ENCODE measurements at regions not wholly inside any gene's neighbourhood (a gene's known extent, or its start where the extent isn't known, plus 50 kb on each side); places are given as distances from the start of the nearest gene placed in this dataset.
"Not testable (repeated sequence)": the region's sequence is repeated elsewhere in the genome, so short reads cannot be mapped to it uniquely, and the experiment has no call there.

DNA sequence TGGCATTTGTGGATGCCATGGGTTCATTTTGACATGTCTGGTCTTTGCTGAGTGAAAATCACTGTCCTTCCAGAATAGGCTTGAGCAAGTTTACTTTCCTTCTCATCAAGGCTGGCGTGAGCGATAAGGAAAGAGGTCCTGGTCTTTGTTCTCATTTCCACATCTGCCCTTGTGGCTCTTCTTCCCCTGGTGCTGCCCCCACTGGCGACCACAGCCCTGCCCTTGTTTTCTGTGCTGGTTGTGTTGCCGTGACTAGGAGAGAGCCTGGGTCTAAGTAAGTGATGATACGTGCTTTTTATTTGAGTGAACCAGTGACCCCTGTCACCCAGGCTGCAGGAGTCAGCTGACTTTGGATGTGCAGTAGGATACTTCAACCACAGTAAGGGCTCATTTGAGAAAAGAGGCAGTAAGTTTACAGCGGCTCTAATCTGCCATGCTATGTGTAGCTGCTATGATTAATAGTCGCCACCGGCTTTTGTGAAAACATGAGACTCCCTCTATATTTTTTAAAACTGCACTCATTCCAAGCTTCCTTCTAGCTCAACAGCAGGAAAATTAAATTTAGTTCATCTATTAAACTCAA is 441.7 kb downstream of the RNF144A start:
- FAIRE-seq = no peak
- no peak for DNase-seq (ENCODE audit: insufficient read length, low spot score)

DNA sequence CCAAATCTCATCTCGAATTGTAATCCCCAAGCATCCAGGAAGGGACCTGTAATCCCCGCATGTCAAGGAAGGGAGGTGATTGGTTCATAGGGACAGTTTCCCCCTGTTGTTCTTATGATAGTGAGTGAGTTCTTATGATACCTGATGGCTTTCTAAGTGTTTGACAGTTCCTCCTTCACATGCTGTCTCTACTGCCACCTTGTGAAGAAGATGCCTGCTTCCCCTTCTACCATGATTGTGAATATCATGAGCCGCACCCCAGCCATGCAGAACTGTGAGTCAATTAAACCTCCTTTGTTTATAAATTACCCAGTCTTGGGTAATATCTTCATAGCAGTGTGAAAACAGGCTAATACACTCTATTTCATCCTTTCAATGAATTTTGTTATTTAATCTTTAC is 446.7 kb downstream of the RNF144A start:
- no peak for FAIRE-seq
- no peak for DNase-seq (ENCODE audit: insufficient read length, low spot score)

DNA sequence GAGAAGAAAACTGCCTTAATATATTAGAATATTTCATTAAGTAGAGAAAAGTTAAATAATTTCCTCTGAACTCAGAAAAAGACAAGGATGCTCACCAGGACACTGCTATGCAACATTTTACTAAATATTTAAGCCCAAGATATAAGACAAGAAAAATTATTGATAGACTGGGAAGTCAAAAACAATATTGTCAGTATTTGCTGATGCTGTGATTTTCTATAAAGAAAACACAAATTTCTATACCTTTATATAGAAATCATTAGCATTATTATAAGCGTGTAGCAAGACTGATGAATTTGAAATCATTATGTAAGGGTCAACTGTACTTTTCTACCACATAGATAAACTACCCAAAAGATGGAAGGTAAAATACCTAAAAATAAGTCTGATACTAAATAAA is 451.0 kb downstream of the RNF144A start:
- FAIRE-seq (no peak), DNase-seq (ENCODE audit: insufficient read length, low spot score) (no peak)

DNA sequence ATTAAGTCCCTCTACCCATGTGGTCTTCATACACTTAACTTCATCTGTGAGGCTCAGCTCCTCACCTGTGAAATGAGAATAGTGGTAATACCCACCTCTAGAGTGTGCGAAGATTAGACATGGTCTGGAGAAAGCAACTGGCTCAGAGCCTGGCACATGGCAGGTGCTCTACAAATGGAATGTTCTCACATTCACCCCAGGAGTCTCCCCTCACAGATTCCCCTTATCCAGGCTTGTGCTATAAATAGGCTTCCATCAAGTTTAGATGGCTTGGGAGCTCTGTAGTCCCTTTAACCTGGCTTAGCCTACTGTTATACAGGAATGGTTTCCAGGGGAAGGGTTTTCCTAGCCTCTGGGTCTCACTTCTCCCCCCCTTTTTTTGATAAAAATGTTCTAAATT is 455.9 kb downstream of the RNF144A start:
- DNase-seq (ENCODE audit: insufficient read length, low spot score) (no peak), FAIRE-seq (no peak)

DNA sequence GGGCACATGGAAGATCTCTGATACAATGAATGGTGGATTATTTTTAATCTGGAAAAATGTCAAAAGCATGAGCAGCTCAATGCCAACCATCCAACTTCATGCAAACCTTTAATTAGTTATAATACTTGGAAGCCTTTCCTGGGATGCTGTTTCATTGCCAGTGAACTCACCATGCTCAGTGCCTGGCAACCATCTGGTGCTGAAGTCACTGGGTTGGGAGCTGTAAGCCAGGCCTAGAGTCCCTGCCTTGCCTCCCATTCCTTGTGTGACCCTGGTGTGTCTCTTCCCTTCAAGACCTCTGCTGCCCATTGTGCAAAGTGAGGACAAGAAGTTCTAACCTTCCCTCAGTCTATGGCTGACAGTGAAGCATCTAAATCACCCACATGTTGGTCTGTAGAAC is 458.7 kb downstream of the RNF144A start:
- DNase-seq (ENCODE audit: insufficient read length, low spot score) (no peak), FAIRE-seq (no peak)

DNA sequence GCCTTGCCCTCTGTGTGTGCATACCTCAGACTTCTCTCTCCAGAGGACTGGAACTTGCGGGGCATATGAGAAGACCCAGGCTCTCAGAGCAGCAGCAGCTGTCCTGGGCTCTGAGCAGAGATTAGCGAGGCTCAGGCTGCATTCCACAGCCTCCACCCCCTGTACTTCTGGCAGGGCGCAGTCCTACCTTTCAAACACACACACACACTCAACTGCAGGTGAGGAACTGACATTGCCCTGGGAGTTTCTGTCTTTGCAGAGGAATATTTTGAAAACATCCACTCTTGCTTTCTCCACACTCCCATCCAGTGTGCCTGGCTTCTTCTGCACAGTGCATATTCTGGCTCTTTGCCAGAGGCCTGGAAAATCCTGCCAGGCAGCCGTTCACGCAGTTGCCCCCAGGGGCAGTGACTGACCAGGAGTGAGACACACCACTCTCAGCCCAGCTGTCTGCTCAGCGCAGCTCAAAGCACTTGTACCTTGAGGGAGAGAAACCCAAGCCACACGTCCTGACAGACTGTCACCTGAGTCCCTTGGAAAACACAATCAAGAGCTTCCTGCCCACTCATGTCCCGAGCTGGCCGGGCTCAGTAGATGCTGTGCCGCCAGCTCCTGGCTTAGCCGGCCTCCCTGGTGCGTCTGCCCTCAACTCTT is 460.8 kb downstream of the RNF144A start:
- DNase-seq (ENCODE audit: insufficient read length, low spot score) (no peak), FAIRE-seq (no peak)

DNA sequence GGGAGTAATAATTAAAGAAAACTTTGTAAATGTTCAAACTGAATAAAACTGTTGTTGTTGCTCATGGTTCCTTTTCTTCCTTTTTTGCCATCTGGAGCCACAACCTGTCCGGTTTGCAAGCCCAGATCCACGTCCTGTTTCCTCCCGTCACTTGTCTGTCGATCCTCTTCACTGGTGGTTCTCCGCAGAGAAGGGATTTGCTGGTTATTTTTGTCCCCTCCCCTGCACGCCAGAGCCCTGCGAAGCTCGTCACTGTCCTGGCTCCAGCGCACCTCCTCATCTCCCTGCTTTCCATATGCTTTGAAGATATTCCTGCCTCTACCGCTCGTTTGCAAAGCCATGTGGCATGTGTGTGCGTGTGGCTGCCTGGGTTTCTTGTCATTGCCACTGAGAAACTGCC is 461.4 kb downstream of the RNF144A start:
- no peak for FAIRE-seq
- no peak for DNase-seq (ENCODE audit: insufficient read length, low spot score)

DNA sequence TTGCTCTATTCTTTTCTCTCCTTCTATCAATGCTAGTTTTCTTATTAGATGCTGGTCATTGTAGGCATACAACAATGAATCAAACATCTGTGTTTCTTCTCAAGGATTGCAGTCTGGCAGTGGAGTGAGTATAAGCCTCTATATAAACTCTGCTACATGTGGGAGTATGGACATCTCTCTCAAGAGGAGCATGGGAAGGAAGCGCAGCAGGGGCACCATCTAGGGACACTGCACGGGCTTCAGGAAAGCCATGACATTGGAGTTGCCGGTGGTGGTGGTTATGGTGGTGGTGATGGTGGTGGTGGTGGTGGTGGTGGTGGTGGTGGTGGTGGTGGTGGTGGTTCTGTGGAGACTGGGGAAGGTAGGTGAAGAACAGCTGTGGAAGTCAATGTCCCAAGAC is 462.6 kb downstream of the RNF144A start:
- DNase-seq (ENCODE audit: insufficient read length, low spot score) (no peak), FAIRE-seq (no peak)

DNA sequence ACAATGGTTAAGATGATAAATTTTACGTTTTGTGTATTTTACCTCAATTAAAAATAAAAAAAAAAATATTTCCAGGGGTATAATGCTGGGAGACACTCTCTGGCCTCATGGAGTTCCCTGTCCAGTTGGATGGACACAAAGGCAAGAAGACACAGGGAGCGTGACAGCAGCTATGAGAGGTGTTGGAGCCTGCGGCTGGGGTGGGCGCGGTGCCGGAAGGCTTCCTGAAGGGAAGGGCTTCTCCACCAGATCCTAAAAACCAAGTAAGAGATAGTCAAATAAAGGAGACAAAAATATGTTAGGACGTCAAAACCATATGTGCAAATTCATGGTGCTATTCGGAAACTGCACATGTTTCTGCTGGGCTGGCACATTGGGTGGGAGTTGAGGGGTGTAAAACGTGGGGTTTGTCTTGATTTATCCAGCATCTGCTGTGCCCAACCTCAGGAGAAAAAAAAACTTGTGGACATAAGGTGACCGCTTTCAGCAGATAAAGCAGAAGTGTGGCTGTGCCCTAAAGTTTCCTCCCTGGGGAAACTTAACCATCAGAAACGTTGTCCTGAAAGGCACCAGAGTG is 467.6 kb downstream of the RNF144A start:
- DNase-seq (ENCODE audit: insufficient read length, low spot score) (no peak), FAIRE-seq (no peak)

DNA sequence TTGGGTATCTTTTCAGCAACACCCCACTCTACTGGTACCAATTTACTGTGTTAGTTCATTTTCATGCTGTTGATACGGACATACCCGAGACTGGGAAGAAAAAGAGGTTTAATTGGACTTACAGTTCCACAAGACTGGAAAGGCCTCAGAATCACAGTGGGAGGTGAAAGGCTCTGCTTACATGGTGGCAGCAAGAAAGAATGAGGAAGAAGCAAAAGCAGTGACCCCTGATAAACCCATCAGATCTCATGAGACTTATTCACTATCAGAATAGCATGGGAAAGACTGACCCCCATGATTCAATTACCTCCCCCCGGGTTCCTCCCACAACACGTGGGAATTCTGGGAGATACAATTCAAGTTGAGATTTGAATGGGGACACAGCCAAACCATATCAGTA is 473.1 kb downstream of the RNF144A start:
- DNase-seq (ENCODE audit: insufficient read length, low spot score); FAIRE-seq: not testable (repeated sequence)

DNA sequence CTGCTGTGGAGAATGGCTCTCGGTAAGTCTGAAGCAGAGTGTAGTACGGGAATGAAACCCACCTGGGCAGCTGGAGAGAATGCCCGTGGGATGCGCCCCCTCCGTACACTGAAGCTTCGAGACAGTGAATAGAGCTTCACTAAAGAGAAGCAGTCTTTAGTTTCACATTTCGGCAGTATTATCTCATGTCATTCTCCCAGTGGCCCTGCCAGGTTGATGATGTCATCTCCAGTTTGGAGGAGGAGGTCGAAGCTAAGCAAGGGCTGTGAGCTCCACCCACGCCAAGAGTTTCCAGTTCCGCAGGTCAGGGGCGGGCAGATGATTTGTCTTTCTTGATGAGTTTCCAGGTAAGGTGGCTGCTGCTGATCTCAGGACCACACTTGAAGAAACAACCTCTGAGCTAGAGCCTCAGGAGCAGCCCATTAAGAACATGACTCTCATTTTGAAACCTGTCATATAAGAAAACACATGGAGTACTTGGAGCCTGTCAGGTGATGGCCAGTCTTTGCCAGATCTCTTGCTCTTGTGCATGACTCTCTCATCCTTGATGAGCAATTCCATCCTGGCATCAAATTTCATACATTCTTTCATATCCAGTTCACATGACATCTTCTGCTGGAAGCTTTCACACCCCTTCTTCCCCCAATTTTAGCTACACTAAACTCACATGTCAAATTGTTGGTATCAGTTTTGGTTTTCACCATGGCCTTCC is 475.0 kb downstream of the RNF144A start:
- FAIRE-seq = no peak
- no peak for DNase-seq (ENCODE audit: insufficient read length, low spot score)

DNA sequence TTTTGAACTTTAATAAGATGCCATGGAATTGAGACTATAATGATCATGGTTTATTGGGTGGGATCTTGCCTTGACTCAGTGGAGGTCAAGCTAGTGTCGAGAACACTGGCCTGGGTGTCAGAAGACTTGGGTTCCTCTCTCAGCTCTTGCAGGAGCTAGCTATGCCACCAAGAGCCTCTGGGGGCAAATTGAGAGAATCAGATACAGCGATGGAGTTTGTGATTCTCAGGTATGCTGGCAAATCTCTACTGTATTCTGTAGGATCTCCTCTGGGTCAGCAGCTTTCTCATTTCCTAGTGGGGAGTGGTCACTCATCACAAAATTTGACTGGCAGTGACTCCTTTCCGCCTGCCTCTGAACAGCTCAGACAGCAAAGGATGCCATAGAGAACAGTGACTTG is 477.0 kb downstream of the RNF144A start:
- DNase-seq (ENCODE audit: insufficient read length, low spot score) (no peak), FAIRE-seq (no peak)

DNA sequence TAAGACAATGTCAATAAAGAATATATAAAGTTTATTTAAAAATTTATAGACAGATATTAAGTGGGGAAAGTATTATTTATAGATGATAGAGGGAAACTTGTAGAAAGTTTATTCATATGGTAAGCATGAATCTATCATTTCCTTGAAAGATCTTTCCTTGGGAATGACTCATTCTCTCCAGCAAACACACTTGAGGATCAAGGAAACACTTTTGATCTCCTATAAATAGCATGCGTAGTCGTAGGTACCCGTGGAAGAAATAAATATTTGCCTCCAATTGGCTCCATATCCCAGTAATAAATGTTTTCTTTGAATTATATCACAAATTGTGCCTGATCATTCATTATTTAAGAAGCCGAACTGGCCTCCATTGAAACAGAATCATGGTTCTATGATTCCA is 483.4 kb downstream of the RNF144A start:
- DNase-seq (ENCODE audit: insufficient read length, low spot score) = no peak
- FAIRE-seq = no peak

DNA sequence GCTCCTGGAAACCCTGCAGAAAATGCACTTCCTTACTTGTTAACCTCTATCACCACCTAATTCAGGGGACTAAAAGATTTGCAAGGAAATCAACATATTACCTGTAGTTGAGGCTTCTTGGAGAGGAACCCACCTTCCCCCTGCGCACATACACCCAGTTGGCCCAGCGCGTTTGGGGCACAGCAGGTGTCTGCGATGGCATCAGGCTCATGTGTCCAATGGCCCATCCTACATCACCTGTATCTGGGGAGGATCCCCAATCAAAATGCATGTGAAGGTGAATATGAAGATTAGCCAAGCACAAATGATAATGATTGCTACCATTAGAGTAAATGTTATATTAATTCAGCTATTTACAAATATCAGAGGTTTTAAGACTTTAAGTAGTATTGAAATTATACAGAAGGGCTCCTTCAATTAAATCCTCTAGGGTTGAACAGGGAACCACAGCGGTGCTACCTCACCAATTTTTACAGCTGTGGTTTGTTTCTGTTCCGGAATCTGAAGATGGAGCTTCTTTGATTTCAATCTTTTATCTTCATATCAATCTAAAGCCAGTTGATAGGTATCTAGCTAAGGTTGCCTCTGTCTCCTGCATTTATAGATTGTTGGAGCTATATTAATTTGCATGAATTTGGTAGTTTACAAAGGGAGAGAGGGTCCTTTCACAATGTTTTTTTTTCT is 486.0 kb downstream of the RNF144A start:
- no peak for DNase-seq (ENCODE audit: insufficient read length, low spot score)
- no peak for FAIRE-seq

DNA sequence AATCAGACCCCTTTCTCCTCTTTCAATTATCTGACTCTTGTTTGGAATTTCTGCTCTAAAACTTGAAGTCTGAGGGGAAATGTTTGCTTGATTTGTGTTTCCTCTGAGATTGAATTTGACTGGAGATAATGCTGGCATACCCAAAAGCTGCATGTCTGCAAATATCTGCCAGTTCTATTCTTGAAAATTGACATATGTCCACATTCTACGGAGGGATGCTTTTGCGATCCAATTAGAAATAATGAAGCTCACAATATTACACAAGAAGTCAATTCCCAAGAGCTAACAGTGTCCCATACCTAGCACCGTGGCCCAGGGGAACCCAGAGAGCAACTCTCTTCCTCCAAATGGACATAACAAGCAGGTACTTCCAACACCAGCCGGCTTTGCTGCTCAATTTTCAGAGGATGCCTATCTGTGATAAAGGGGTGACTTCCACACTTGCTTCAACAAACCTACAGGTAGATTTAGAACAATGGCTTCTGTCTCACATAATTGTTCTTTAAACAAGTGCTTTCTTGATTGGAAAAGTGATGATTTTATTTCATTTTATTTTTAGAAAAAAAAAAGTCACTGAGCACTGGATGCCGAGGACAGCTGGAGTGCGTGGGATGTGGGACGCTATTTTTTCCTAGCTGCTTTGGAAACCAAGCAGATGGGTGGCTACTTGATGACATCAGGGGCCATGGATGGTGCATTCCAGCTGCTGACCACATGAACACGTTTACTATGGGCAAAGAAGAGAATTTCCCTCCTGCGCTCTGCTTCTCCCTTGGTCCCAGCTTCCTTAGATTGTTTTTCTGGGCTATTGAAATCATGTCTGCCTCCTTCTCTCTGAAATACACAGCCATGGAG is 488.9 kb downstream of the RNF144A start:
- no peak for DNase-seq (ENCODE audit: insufficient read length, low spot score)
- FAIRE-seq = no peak

DNA sequence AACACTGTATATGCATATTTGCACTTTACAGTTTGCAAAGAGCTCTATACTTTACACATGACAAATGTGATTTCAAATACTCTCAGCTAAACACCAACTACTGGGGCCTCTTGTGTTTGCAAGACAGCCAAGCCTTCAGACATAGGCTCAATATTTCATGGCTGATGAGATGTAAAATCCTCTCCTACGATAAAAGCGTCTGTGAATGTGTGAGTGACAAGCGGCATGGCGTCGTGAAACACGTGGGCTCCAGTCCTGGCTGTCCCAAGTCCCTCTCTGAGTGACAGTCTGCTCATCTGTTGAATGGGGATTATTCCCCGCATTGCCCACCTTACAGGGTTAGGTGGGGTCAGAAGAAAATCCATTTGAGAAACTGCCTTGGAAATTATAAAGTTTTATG is 489.8 kb downstream of the RNF144A start:
- no peak for DNase-seq (ENCODE audit: insufficient read length, low spot score)
- FAIRE-seq = no peak

DNA sequence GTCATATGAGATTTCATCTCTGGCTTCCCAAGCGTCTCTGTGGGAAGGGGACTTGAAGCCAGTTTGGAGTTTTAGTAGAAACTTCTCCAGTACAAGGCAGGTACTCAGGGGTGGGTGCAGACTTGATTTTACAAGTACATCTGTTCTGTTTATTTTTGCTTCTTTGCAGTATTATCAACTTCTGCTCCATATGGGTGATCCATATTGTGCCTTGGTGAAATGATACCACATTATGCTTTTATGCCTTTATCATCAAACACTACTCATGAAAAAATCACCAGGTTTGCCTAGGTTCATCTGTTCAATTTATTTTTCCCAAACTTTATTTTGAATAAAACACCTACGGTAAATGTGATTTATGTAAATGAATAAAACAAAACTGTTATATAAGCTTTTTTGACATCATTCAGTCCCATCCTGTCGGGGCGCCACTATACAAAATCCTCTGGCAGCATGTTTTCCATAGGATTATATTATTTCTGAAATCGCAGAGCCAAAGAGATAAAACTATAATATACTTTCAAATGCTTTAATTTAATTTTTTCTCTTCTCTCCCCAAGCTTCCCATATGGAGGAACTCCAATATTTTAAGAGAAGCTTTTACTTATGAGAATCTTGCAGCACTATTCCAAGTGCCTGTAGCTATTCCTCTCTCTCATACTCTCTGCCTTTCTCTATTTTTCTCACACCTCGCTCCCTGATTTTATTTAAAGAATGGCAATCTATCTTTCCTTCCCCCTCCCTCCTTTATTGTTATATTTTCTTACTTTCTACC is 490.9 kb downstream of the RNF144A start:
- DNase-seq (ENCODE audit: insufficient read length, low spot score) (no peak), FAIRE-seq (no peak)

DNA sequence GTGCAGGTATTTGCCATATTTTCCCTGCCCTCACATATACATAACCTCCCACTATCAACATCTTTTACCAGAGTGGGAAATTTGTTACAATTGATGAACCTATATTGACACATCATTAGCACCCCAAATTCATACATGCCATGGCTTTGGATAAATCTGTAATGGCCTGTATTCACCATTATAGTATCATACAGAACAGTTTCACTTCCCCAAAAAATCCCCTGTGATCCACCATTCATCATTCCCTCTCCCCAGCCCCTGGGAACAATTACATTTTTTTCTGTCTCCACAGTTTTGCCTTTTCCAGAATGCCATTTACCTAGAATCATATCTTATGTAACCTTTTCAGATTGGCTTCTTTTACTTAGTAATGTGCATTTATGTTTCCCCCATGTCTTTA is 494.5 kb downstream of the RNF144A start:
- DNase-seq (ENCODE audit: insufficient read length, low spot score) (no peak), FAIRE-seq (no peak)

DNA sequence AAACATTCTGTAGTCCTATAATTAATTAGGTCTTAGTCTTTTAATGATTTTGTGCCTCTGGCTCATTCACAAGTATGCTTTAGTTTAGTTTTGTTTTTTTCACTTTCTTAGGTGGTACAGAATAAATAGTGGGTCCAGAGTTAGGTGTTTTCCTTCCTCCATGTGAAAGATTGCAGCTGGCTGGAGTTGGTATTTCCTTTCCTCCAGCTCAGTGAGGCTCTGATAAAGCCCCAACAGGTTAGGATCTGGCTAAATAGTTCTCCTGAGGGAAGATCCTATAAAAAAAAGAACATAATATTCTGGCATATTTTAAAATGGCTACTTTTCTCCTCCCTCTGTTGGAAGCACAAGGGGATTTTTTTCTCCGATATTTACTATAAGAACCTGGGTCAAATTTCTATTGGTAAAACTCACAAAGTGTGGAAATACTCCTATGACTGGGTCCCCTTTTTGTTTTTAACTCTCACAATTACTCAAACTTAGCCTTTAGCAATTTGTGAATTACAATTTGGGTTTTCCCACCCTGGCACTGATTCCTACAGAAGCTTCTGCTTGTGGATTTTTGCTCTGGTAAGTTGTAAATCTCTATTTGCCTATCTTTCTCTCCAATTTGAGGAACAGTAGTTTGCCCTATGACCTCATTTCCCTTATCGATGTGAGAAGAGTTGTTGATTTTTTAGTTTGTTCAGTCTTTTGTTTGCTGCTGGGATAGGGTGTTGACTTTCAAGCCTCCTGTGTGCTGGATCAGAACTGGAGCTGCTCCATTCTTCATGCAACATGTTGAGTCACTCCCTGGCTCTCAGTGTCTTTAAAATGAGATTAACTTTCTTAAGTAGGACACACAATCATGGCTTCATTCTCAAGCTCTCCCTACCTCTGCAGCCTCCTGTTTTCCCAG is 500.9 kb downstream of the RNF144A start:
- FAIRE-seq (no peak), DNase-seq (ENCODE audit: insufficient read length, low spot score) (no peak)

Measured in GM19239 (cell line).